Progenitor cell of endocrine pancreas (in vitro differentiated cells): ENCODE measurements at regions not wholly inside any gene's neighbourhood (a gene's known extent, or its start where the extent isn't known, plus 50 kb on each side); places are given as distances from the start of the nearest gene placed in this dataset.

Source experiments
- DNase-seq: peaks from one replicate; pipeline ENCODE4 v3.0.0; 2021; ENCODE audit warnings: low spot score; ENCODE audit not compliant: unreplicated experiment
- H3K27ac Mint-ChIP-seq: 2 replicates; pipeline ENCODE4 v1.8.0; 2021; ENCODE audit warnings: mild to moderate bottlenecking, moderate library complexity, mixed read lengths
- H3K27me3 Mint-ChIP-seq: 2 replicates; pipeline ENCODE4 v1.8.0; 2021; ENCODE audit warnings: mixed read lengths
- H3K36me3 Mint-ChIP-seq: 2 replicates; pipeline ENCODE4 v1.8.0; 2022; ENCODE audit warnings: mixed read lengths; ENCODE audit not compliant: insufficient read depth
- H3K4me1 Mint-ChIP-seq: 2 replicates; pipeline ENCODE4 v1.8.0; 2021; ENCODE audit warnings: low read depth, mixed read lengths
- H3K4me3 Mint-ChIP-seq: 2 replicates; pipeline ENCODE4 v1.8.0; 2021; ENCODE audit warnings: low read depth, mild to moderate bottlenecking, moderate library complexity, mixed read lengths
- H3K9me3 Mint-ChIP-seq: 2 replicates; pipeline ENCODE4 v1.8.0; 2021; ENCODE audit warnings: low read depth, mixed read lengths
- CTCF ChIP-seq: fragments of 200-600 bp; sonication (generic); IDR thresholded peaks from one replicate; pipeline ENCODE4 v1.5.0; 2021; ENCODE audit warnings: antibody characterized with exemption, mild to moderate bottlenecking; ENCODE audit not compliant: unreplicated experiment

GRCh38 chr22:48855593-48856307, 971.9 kb downstream of the BRD1 start:
- no peak overlapping the region for H3K27ac Mint-ChIP-seq
- no peak overlapping the region for H3K4me3 Mint-ChIP-seq
- no peak for DNase-seq
- TF ChIP-seq CTCF = no peak
- H3K27me3 Mint-ChIP-seq = peaks cover 63% of the 10 kb centered on the region
- peaks cover 18% of the 10 kb centered on the region for H3K4me1 Mint-ChIP-seq
- no peaks in the 10 kb centered on the region for H3K9me3 Mint-ChIP-seq
- H3K36me3 Mint-ChIP-seq = no peaks in the 10 kb centered on the region

- Mint-ChIP-seq H3K27me3 (peaks cover 57% of the 10 kb centered on the region), H3K4me1 (peaks cover 19% of the 10 kb centered on the region), H3K9me3 (no peaks in the 10 kb centered on the region), H3K27ac (no peak overlapping the region), H3K4me3 (no peak overlapping the region), H3K36me3 (no peaks in the 10 kb centered on the region)
- no peak for DNase-seq
- no peak for TF ChIP-seq CTCF
These were observed 972.7 kb downstream of the BRD1 start for GRCh38 chr22:48855013-48855412.

- no peak for DNase-seq
- no peak for TF ChIP-seq CTCF
- Mint-ChIP-seq H3K9me3 (no peaks in the 10 kb centered on the region), H3K27ac (no peak overlapping the region), H3K27me3 (peaks cover 56% of the 10 kb centered on the region), H3K4me3 (no peak overlapping the region), H3K36me3 (no peaks in the 10 kb centered on the region), H3K4me1 (peaks cover 28% of the 10 kb centered on the region)
These were observed 973.9 kb downstream of the BRD1 start for GRCh38 chr22:48853627-48854240.

- no peaks in the 10 kb centered on the region for H3K9me3 Mint-ChIP-seq
- H3K4me1 Mint-ChIP-seq = peaks cover 37% of the 10 kb centered on the region
- DNase-seq = no peak
- H3K4me3 Mint-ChIP-seq = peak overlapping the region; percentile 6
- no peak for TF ChIP-seq CTCF
- peak overlapping the region; percentile 68 for H3K27ac Mint-ChIP-seq
- no peaks in the 10 kb centered on the region for H3K36me3 Mint-ChIP-seq
- H3K27me3 Mint-ChIP-seq = peaks cover 45% of the 10 kb centered on the region
These were observed 975.6 kb downstream of the BRD1 start for GRCh38 chr22:48851933-48852549.

GRCh38 chr22:48850658-48851287, 976.9 kb downstream of the BRD1 start:
- no peak for DNase-seq

More at GRCh38 chr22:48850658-48851287, 976.9 kb downstream of the BRD1 start:
- Mint-ChIP-seq H3K27me3 (peaks cover 45% of the 10 kb centered on the region), H3K36me3 (no peaks in the 10 kb centered on the region), H3K4me3 (no peak overlapping the region), H3K4me1 (peaks cover 37% of the 10 kb centered on the region), H3K9me3 (no peaks in the 10 kb centered on the region), H3K27ac (no peak overlapping the region)
- TF ChIP-seq CTCF = no peak
